ENCODE measurements at regions not wholly inside any gene's neighbourhood (a gene's known extent, or its start where the extent isn't known, plus 50 kb on each side); places are given as distances from the start of the nearest gene placed in this dataset.

GRCh38 chr1:223052462-223052861 lies 90.6 kb downstream of the TLR5 start:
- no peak for TF ChIP-seq POLR2A (IDR thresholded peaks at IDR 0.05; ENCODE audit: borderline replicate concordance, extremely low read depth, insufficient read depth, insufficient read length)

DNA sequence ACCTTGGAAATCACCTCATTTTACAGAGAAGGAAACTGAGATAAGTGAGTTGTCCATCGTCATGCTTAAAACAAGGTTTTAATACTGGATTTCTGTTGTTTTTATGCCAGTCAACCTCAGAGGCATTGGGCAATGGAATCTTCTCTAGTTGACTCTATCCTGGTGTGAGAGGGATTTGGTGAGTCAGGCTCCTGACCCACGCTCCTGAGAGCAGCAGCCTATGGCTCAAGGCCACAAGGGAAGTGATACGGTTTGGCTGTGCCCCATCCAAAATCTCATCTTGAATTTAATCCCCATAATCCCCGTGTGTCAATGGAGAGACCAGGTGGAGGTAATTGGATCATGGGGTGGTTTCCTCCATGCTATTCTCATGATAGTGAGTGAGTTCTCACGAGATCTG lies 90.1 kb downstream of the TLR5 start:
- no peaks in the 10 kb centered on the region for H3K4me1 ChIP-seq (ENCODE audit: control insufficient read depth in 1 of 2, insufficient read depth in 2 of 2, low read length in 2 of 2)
- H3K79me2 ChIP-seq (ENCODE audit: insufficient read depth, low read length): no peaks in the 10 kb centered on the region
- BruUV-seq (replicated peaks): no TSS peak
- H3K27me3 ChIP-seq (ENCODE audit: insufficient read depth, low read length): no peaks in the 10 kb centered on the region
- H3K9me2 ChIP-seq (ENCODE audit: insufficient read depth): no peaks in the 10 kb centered on the region
- no peak overlapping the region for H3K4me3 ChIP-seq (replicated peaks in 1 of 2; ENCODE audit: low read depth in 1 of 2, low read length in 2 of 2)
- intact Hi-C loops (cut with micrococcal nuclease): no loop called here
- ChIA-PET POLR2A (no interaction called here), RAD21 (ENCODE audit: low non-redundant PET in 1 of 2, low total read pairs in 2 of 2, uncharacterized antibody in 2 of 2, unreplicated experiment in 2 of 2) (no interaction called here), CTCF (no interaction called here)
- no peak overlapping the region for H3K9ac ChIP-seq (ENCODE audit: low read length)
- no peaks in the 10 kb centered on the region for H3K36me3 ChIP-seq (ENCODE audit: control insufficient read depth in 1 of 2, insufficient read depth in 2 of 2, low read length in 2 of 2)
- H2AFZ ChIP-seq (ENCODE audit: low read depth, low read length, poor library complexity, severe bottlenecking): no peak overlapping the region
- TF ChIP-seq JUND (IDR thresholded peaks at IDR 0.05) (no peak), POLR2A (IDR thresholded peaks at IDR 0.05; ENCODE audit: borderline replicate concordance, extremely low read depth, insufficient read depth, insufficient read length) (no peak), ATF3 (IDR thresholded peaks at IDR 0.05) (no peak), EZH2phosphoT487 (IDR thresholded peaks at IDR 0.05; ENCODE audit: borderline replicate concordance) (no peak), TCF7L2 (IDR thresholded peaks at IDR 0.05; ENCODE audit: borderline replicate concordance, extremely low read depth, insufficient read depth, insufficient read length) (no peak), RAD21 (IDR thresholded peaks at IDR 0.05; ENCODE audit: low read depth) (no peak), ZFX (IDR thresholded peaks at IDR 0.05) (no peak)
- ATAC-seq (no peak), DNase-seq (ENCODE audit: low read depth, low spot score) (no peak)
- H3K4me2 ChIP-seq (ENCODE audit: low read length): no peak overlapping the region
- H3K27ac ChIP-seq (ENCODE audit: low read depth, low read length): no peak overlapping the region
- no peaks in the 10 kb centered on the region for H3K9me3 ChIP-seq (ENCODE audit: control insufficient read depth in 1 of 2, insufficient read depth in 1 of 2, low read depth in 1 of 2, low read length in 2 of 2)
- no peaks in the 10 kb centered on the region for H4K20me1 ChIP-seq (ENCODE audit: insufficient read depth)

More at GRCh38 chr1:223052462-223052861, 90.6 kb downstream of the TLR5 start:
- ChIA-PET CTCF (no interaction called here), RAD21 (ENCODE audit: low non-redundant PET in 1 of 2, low total read pairs in 2 of 2, uncharacterized antibody in 2 of 2, unreplicated experiment in 2 of 2) (no interaction called here), POLR2A (no interaction called here)
- Histone ChIP-seq H3K4me2 (ENCODE audit: low read length) (no peak overlapping the region), H3K27me3 (ENCODE audit: insufficient read depth, low read length) (no peaks in the 10 kb centered on the region), H4K20me1 (ENCODE audit: insufficient read depth) (no peaks in the 10 kb centered on the region), H3K4me3 (replicated peaks in 1 of 2; ENCODE audit: low read depth in 1 of 2, low read length in 2 of 2) (no peak overlapping the region), H3K4me1 (ENCODE audit: control insufficient read depth in 1 of 2, insufficient read depth in 2 of 2, low read length in 2 of 2) (no peaks in the 10 kb centered on the region), H3K27ac (ENCODE audit: low read depth, low read length) (no peak overlapping the region), H3K9ac (ENCODE audit: low read length) (no peak overlapping the region), H3K9me3 (ENCODE audit: control insufficient read depth in 1 of 2, insufficient read depth in 1 of 2, low read depth in 1 of 2, low read length in 2 of 2) (no peaks in the 10 kb centered on the region), H3K9me2 (ENCODE audit: insufficient read depth) (no peaks in the 10 kb centered on the region), H3K79me2 (ENCODE audit: insufficient read depth, low read length) (no peaks in the 10 kb centered on the region), H2AFZ (ENCODE audit: low read depth, low read length, poor library complexity, severe bottlenecking) (no peak overlapping the region), H3K36me3 (ENCODE audit: control insufficient read depth in 1 of 2, insufficient read depth in 2 of 2, low read length in 2 of 2) (no peaks in the 10 kb centered on the region)
- intact Hi-C loops (cut with micrococcal nuclease): no loop called here
- ATAC-seq (no peak), DNase-seq (ENCODE audit: low read depth, low spot score) (no peak)
- no TSS peak for BruUV-seq (replicated peaks)
